Kidney (tissue), 13 donors: ENCODE measurements at regions not wholly inside any gene's neighbourhood (a gene's known extent, or its start where the extent isn't known, plus 50 kb on each side); places are given as distances from the start of the nearest gene placed in this dataset.

Experiments used
- DNase-seq, 5 donors: peaks; one replicate each; pipeline ENCODE4 v3.0.0-alpha.2; 2013 to 2020
- FAIRE-seq: peaks from 2 replicates; lab custom pipeline; 2012; peaks lifted over from hg19 to GRCh38; lab: Jason Lieb, UNC
- H3K27ac ChIP-seq, 2 donors: one replicate each; pipeline ENCODE4 v1.7.0; 2013; ENCODE audit warnings: low read depth in 2 of 2, low read length in 2 of 2, inconsistent platforms in 1 of 2
- H3K27me3 ChIP-seq: one replicate; pipeline ENCODE4 v1.7.1; 2013; ENCODE audit warnings: low read length, inconsistent platforms; ENCODE audit not compliant: control insufficient read depth, insufficient read depth
- H3K36me3 ChIP-seq, 3 donors: one replicate each; pipeline versions ENCODE4 v1.7.0 to v1.7.1; 2013; ENCODE audit warnings: low read length in 3 of 3, control low read depth in 1 of 3, inconsistent platforms in 1 of 3; ENCODE audit not compliant: insufficient read depth in 3 of 3, control insufficient read depth in 2 of 3
- H3K4me1 ChIP-seq, 3 donors: one replicate each; pipeline versions ENCODE4 v1.7.0 to v1.7.1; 2013; ENCODE audit warnings: low read length in 3 of 3, inconsistent platforms in 1 of 3, low read depth in 1 of 3; ENCODE audit not compliant: control insufficient read depth in 2 of 3, insufficient read depth in 2 of 3
- H3K4me3 ChIP-seq, 3 donors: one replicate each; pipeline versions ENCODE4 v1.7.0 to v1.8.1; 2013; ENCODE audit warnings: low read length in 3 of 3, control low read depth in 1 of 3, inconsistent platforms in 1 of 3
- H3K9ac ChIP-seq, 3 donors: one replicate each; pipeline versions ENCODE4 v1.7.0 to v1.7.1; 2013; ENCODE audit warnings: low read length in 3 of 3, control low read depth in 1 of 3, inconsistent platforms in 1 of 3
- H3K9me3 ChIP-seq, 3 donors: one replicate each; pipeline versions ENCODE4 v1.7.0 to v1.7.1; 2013; ENCODE audit warnings: low read length in 3 of 3, control low read depth in 1 of 3, inconsistent platforms in 1 of 3; ENCODE audit not compliant: control insufficient read depth in 2 of 3, insufficient read depth in 1 of 3
- CTCF ChIP-seq: IDR thresholded peaks from 3 replicates; pipeline ENCODE4 v1.5.1; 2012; ENCODE audit warnings: mild to moderate bottlenecking, moderate library complexity, borderline replicate concordance; ENCODE audit not compliant: insufficient read depth; ENCODE audit errors: extremely low read depth
- intact Hi-C: fragments of 100-400 bp; cut with DNase I; formaldehyde crosslinking; loops from one replicate; pipeline ENCODE4 v1.11.1; 2022
- donor health status: control.
- donor health status: control.
- donor health status: control.
- donor health status: control.
- donor health status: control.
- donor health status: DM: yes; HTN: yes; CAD: no.
- donor health status: Normal renal cell carcinoma (clear cell type).

- no peak for DNase-seq
- H3K9ac ChIP-seq = no peak overlapping the region
Observed at GRCh38 chr10:78254013-78254412, 220.3 kb downstream of the RPS24 start.

DNA sequence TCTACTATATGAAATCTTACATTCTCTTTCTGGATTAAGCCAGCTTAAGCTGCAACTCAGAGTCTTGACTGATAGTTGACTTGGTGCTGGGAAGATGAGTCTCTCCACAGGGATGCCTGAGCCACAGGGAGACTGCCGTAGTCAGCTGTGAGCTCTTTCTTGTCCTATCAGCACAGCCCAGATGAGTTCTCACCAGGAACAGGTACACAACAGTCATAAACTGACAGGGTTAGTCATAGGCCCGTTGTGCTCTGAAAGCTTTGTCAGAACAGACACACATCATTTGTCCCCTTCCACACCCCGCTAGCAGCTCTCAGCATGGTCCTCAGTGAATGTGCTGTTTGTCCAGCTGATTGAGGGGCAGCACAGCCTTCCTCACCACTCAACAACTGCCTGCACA is 221.6 kb downstream of the RPS24 start:
- Histone ChIP-seq H3K4me3 (no peak overlapping the region), H3K27ac (no peak overlapping the region), H3K36me3 (no peaks in the 10 kb centered on the region), H3K4me1 (peaks cover 0 to 7% (median 0%) of the 10 kb centered on the region in 3 donors), H3K9me3 (no peaks in the 10 kb centered on the region), H3K9ac (no peak overlapping the region), H3K27me3 (no peaks in the 10 kb centered on the region)
- FAIRE-seq (no peak), DNase-seq (no peak)
- TF ChIP-seq CTCF = no peak
- intact Hi-C loops = no loop called here

More at GRCh38 chr10:78254013-78254412, 220.3 kb downstream of the RPS24 start:
- Histone ChIP-seq H3K36me3 (no peaks in the 10 kb centered on the region), H3K27me3 (no peaks in the 10 kb centered on the region), H3K4me1 (peaks cover 0 to 7% (median 0%) of the 10 kb centered on the region in 3 donors), H3K9me3 (no peaks in the 10 kb centered on the region), H3K4me3 (no peak overlapping the region), H3K27ac (no peak overlapping the region)
- TF ChIP-seq CTCF = no peak
- intact Hi-C loops = no loop called here
- FAIRE-seq = no peak

- no peak for TF ChIP-seq CTCF
- intact Hi-C loops = no loop called here
- H3K4me1 ChIP-seq = peaks cover 0 to 7% (median 0%) of the 10 kb centered on the region in 3 donors
- H3K9ac ChIP-seq = no peak overlapping the region
- H3K27ac ChIP-seq = no peak overlapping the region
- H3K27me3 ChIP-seq = no peaks in the 10 kb centered on the region
- DNase-seq = no peak
- H3K9me3 ChIP-seq = no peaks in the 10 kb centered on the region
- no peaks in the 10 kb centered on the region for H3K36me3 ChIP-seq
- H3K4me3 ChIP-seq = no peak overlapping the region
- no peak for FAIRE-seq
Observed at GRCh38 chr10:78255796-78256638, 222.4 kb downstream of the RPS24 start.
